Kidney glomerular epithelial cell (primary cell): ENCODE measurements at regions not wholly inside any gene's neighbourhood (a gene's known extent, or its start where the extent isn't known, plus 50 kb on each side); places are given as distances from the start of the nearest gene placed in this dataset.
A peak's percentile ranks its signal among the peaks of the same experiment; 100 is the strongest.
"Not testable (repeated sequence)": the region's sequence is repeated elsewhere in the genome, so short reads cannot be mapped to it uniquely, and the experiment has no call there.

ENCODE experiments used
- DNase-seq: peaks from one replicate; lab custom pipeline; 2025; lab: John Stamatoyannopoulos, UW

DNA sequence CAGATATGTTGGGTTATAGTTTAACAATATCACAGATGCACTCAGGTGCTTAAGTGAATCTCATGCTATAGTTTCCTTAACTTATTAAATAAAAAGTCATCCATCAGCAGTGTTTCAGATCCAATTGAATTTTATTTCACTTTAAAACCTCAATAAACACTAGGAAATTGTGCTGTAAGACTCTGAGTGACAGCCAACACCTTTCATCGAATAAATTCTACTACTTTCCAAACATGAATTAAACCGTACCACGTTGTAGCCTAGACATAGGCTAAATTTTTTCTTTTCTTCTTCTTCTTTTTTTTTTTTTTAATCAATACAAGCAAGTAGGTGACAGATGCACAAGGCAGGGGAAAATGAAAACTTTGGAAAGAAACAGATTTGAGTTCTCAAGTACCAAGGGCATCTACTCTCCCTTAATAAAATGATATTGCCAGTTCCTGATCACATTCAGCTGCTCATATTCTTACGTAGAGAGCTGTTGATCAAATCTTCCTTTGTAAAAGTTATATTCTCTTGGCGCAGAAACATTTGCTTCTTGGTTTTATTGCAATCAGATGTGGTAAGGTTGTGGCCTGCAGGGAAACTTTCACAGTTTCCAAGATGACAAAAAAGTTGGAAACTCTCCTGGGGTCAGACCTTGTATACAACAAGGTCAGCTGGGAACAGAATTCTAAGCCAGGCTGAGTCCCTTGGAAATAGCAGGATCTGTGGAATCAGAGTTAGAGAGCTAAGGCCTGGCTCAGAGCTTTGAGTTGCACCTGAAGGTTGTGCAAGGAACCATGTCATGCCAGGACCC lies 147.7 kb downstream of the CD47 start:
- no peak for DNase-seq

DNA sequence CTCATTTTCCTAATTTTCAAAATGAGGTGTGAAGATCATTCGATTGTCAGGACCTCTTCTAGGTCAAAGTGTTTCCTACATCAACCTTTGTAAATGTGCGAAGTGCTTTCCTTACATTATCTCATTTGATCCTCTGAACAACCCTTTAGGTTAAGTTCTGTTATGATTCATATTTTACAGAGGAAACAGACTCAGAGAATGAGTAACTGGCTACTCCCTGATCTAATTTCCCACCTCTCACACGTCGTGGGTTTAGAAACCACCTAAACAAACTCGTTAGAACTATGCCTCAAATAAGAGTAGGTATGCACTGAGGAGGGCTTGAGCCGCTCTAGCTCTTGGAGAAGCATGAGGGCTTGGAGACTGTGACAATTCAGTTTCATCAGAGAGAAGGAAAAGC lies 148.6 kb downstream of the CD47 start:
- DNase-seq, result no peak

DNA sequence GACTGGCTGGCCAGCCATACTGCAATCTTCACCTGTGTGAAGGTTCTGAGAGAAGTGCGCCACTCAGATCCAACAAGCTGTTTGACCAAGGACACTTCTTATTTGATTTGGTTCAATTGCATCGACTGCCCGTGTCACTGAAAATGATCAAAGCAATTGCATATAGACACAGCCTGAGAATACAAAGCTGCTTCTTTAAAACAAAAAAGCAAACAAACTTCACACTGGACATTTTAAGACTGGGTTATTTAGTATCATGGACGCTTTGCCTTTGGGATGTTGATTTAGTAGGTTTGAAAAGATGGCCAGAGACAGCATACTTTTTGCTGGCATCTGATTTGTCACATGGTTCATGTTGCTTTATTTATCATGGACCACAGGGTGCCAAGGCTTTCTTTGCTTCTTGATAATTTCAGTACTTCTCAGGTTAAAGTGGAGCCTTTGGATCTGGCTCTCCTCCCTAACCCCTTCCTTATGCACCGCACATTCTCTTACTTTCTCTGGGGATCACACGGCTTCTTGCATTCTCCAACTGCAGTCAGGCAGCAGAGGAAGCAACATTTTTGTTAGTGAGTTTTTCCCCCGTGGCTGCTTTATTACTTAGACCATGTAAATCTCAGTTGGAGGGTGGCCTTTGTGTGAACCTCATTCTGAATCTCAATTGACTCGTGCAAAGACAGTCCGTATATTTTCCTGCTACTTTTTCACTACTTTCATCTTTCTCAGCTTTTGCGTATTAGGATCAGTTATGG lies 151.0 kb downstream of the CD47 start:
- DNase-seq, result no peak

DNA sequence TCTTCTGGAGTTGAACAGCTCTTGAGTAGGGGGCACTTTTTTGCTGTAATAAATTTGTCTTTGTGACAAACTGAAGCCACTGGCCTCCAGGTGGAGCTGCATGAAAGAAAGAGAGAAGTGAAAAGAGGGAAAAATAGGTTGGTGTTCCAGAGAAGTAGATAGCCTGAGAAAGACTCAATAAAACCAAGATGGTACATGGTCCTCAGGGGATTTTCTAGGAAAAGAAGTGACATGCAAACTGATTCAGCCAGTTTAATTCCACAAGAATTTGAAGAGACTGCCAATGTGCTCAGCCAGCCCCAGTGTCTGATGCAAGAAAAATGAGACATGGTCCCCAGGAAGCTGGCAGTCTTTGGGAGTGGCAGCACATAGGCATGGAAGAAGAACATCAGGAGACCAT lies 152.7 kb downstream of the CD47 start:
- DNase-seq, result peak; percentile 32

DNA sequence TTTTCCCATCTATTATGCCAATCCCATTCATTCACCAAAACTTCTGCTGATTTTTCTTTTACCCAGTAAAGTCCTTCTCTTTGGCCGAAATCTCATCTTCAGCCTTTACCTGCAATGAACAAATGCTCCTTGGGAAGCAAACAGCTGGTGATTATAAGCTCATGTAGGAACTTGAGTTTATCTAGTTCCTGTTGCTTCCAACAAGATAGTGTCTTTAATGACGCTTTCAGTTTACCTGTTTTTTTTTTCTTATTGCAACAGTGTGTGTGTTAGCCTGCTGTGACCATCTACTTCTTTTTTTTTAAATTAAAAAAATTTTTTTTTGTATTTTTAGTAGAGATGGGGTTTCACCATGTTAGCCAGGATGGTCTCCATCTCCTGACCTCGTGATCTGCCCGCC lies 156.0 kb downstream of the CD47 start:
- no peak for DNase-seq

DNA sequence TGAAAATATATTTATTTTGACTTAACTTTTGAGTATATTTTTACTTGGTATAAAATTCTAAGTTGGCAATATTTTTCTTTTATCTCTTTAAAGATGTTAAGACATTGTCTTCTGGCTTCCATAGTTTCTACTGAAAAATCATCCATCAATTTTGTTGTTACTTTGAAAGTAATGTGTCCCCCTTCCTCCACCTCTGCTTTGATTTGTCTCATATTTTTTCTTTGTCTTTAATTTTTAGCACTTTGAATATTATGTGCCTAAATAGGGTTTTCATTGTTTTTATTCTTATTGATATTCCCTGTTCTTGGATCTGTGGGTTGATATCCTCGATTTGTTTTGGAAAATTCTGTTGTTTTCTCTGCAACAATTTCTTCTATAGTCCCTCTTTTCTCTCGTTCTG lies 157.4 kb downstream of the CD47 start:
- no peak for DNase-seq

DNA sequence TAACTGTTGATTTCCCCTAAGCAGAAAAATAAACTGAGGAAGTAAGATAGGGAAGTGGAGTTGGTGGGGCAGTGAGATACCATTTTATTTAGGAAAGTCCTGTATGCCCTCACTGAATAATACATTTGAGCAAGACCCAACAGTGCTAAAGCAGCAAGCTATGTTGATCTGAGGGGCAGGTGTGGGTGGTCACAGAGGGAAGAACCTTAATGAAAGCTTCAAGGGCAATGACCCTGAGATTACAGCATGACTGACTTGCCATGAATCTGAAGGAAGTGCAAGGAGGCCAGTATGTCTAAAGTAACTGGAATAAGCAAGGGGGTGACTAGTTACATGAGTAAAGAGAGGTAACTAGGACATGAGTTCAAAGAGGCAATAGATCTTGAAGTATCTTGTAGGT lies 159.5 kb downstream of the CD47 start:
- DNase-seq, result no peak

DNA sequence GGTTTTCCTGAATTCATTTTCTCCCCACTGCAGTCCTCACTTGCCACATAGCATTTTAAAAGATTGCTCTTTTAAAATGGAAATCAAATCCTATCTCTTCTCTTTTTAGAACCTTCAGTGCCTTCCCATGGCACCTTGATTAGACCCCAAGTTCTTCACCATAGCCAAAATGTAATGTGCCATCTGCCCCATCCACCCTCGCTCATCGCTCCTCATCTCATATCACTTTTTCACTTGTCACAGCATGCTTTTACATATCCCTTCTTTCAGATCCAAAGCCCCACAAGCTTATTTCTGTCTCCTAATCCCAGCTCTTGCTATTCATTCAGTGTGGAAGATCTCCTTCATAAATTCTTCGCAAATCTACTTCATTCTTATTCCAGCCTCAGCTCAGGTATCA lies 161.7 kb downstream of the CD47 start:
- no peak for DNase-seq

DNA sequence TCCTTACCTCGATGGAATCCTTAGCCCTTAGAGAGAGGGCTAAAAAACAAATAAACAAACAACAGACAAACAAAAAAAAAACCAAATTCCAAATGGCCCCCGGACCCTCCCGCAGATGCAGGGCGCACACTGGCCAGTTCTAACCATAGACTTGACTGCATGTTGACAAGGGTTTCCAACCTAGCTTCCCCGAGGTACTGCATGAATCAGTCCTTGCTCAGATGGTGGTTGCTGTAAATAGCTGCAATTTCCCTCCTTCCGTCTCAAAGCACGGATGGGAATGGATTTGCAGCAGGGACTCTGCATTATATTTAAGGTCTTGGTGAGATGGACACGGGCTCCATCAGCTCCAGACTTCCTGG lies 162.8 kb downstream of the CD47 start:
- no peak for DNase-seq

DNA sequence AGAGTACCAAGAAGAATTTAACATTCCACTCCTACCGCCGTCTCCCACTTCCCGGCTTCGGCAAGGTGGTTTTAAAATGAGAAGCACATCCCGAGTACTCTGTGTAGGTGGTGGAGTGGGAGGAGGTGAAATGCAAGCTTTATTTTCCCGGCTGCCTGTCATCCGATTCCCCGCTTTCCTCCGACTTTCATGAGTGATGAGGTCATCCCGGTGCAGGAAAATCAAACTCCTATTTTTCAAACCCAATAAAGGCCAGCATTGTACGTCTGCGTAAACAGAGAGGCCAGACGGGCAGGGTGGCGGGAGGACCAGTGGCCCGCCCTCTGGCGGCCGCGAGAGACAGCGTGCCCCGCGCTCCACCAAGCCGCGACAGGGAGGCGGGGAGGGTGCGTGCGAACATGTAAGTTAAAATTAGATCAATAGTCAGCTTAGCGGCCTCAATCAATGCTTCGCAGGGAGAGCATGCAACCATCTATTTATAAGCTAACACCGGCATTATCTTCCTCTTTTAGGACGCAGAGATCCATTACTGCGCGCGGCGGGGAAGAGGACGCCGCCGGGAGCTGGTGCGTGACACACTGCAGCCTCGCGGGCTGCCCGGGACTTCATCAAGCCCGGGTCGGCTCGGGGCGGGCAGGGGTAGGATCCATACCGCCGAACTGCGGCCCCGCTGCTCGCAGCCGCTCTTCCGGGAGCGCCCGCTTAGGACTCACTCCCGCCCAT lies 163.3 kb downstream of the CD47 start:
- peak; percentile 52 for DNase-seq

DNA sequence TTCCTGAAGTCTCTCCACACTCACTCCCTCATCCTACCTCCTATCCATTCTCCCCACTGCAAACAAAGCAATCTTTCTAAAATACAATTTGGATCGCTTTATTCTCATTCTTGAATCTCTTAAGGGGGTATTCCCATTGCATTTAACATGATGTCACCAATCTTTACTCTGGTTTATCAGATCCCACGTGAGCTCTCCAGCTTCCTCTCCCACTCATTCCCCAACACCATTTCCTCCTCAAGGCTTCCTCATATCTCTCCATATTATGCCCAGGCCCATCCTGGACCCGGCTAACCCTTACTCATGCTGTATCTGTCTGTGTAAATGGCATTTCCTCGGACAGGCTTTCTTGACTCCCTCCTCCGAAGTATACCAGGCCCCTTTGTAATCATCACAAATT lies 165.0 kb downstream of the CD47 start:
- no peak for DNase-seq

DNA sequence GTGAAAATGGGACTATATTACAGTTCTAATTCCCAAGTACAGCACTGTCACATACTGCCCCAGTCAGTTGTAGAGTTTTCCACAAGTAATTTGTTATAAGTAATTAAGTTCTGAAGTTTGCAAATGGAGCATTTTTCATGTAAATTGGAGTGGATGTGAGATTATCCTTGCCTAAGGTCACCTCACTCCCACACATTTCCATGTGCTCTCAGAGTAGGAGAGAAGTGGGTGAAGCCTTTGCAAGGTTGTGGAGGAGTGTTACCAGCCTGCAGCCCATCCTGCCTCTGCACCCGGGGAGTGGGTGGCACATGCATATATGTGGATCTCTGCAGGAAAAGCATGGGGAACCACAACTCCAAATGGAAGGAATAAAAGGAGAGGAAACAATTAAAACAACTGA lies 169.8 kb downstream of the CD47 start:
- DNase-seq, result no peak

DNA sequence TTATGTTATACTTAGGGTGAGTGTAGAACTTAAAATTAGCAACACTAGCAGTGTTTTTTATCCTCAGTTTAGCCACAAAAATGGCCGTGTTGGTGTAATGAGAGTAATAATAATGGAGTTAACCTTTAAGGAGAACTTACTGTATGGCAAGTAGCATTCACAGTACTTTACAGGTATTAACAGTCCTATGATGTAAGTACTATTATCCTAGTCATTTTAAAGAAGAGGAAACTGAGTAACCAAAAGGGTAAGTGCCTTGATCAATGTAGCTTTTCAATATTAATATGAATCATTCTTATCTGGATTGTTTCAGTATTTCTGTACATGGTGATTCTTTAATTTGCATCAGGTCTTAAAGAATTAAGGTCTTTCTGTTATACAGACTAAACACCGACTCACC lies 170.3 kb downstream of the CD47 start:
- no peak for DNase-seq

DNA sequence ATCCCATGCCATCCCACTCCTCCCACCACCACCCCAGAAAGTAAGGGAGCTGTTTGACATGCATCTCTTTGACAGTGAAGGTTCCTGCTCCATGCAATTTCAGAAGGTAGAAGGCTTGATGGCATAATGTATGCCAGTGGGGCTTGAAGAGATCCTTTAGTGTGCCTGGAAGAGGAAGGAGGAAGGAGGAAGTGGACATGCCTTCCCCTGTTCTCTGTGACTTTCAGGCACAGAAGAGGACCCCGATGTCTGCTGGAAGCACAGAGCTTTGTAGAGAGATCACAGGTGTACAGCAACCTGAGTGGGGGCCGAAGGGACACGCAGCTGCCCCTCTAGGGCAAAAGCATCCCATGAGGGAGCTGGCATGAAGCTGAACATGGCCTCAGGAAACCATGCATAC lies 171.6 kb downstream of the CD47 start:
- DNase-seq, result no peak

DNA sequence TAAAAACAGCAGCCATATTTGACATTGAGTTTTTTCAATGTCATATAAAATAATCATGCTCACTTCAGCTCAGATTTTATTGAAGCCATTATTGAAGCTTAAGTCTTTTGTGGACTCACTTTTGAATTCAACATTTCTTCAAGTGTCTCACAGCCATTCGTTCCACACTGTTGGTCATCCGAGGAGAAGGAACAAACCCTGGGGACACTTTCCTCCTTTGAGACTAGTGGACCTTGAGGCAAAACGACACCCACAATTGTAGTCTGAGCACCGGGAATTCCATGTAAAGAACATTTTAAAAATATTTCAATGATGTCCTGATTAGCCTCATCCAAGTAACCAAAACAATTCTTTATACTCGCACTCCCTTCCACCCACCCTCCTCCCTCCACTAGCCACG lies 174.7 kb downstream of the CD47 start:
- no peak for DNase-seq

DNA sequence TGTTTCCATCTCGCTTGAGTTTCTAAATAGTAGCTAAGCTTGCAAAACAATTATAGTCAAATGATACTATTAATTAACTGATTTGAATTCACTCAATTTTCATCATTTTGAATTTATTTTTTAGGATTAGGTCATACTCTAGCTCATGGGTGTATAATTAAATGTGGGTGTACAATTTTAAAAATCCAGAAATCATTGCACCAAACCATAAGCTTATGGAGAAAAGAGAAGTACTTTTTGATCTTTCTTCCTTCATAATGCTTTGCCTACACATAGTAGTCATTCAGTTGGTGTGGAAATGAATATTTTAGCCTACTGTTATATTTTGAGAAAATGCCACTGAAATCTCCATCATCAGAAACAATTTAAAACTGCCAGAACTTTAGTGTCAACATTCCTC lies 175.1 kb downstream of the CD47 start:
- DNase-seq, result no peak

DNA sequence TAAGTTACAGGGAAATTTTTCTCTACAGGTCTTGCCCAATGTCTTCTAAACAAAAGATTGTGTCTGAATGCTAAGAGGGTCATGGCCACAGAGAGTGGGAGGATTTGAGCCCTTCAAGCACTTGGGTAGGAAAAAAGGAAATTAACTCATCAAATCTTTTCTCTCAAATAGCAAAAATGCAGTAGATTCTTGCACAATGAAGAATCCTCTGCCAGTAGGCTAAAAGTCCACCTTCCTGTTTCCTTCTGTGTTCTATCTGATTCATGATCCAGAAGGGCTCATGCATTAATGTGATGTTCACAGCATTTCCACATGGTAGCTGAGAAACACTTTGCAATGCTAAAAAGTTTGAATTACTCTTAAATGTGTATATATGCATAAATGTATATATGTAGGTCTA lies 177.1 kb downstream of the CD47 start:
- no peak for DNase-seq

DNA sequence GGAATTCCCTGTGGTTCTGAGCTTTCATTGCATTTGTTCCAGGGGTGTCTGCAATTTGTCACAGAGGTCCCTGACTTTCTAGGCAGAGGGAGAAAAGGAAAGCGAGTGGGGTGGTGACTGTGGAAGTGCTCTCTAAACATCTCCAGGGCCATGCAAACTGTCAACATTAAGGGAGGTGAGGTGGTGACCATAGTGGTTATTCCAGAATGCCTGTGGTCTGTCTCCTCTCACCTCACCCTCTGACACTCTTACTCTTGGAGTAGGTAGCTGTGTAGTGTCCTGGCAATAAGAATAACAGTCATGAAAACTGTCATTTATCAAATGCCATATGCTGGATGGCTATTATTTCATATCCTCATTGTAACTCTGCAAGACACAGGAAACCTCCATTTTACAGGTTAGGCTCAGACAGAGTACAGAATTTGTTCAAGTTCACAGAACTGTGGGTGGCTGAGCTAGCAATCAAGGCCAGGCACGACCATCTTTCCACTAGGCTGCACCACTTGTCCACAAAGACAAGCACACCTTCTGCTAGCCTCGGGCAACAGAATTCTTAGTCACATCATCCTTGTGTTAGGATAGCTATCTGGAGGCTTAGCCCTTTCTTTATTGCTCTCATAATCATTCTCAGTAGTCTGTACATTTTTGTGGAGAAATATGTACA lies 179.4 kb downstream of the CD47 start:
- no peak for DNase-seq

DNA sequence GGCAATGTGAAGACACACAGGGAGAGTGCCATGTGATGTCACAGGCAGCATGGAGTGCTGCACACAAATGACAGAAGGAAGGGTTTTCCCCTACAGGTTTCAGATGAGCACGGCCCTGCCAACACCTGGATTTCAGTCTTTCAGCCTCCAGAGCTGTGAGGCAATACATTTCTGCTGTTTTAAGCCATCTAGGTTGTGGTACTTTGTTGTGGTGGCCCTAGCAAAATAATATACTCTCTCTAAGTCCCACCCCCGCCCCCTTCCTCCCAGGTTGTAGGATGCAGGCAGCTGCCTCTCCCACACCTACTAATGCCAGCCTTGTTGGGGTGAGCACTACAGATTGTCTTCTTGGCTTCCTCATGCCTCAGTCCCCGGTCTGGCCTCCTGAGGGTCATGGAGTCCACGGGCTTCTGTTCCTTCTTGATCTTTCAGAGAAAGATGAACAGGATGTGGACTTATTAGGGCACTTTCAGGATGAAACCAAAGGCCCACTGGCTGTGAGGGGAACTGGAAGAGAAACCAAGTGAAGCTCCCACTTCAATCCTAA lies 180.0 kb downstream of the CD47 start:
- DNase-seq, result no peak

DNA sequence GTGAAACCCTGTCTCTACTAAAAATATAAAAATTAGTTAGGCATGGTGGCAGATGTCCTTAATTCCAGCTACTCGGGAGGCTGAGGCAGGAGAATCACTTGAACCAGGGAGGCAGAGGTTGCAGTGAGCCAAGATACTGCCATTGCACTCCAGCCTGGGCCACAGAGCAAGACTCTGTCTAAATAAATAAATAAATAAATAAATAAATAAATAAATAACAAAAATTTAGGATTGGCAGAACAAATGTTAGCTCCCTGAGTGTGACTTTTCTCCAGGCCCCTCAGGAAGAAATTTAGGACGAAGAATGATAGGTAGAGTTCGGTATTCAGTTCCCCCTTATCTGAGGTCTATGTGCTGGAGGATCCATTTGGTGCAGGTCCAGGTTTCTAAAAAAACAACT lies 181.2 kb downstream of the CD47 start:
- DNase-seq, result not testable (repeated sequence)

DNA sequence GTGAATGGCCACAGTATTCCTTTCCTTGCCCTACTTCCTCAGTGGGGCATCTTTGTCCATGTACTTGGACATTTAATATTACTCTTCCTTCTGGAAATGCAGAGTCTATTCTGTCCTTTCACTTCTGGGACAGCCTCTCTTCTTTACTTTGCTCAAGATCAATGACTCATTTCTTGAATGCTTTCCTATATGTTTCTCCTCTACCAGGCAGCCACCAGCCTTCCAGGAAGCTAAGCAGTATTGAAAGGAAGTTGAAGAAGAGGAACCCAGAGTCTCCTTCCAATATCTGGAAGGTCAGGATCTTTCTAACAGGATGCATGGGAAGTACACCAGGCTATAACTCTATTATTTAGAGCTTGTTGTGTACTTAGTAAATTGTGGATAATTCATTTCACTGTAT lies 182.8 kb downstream of the CD47 start:
- no peak for DNase-seq

DNA sequence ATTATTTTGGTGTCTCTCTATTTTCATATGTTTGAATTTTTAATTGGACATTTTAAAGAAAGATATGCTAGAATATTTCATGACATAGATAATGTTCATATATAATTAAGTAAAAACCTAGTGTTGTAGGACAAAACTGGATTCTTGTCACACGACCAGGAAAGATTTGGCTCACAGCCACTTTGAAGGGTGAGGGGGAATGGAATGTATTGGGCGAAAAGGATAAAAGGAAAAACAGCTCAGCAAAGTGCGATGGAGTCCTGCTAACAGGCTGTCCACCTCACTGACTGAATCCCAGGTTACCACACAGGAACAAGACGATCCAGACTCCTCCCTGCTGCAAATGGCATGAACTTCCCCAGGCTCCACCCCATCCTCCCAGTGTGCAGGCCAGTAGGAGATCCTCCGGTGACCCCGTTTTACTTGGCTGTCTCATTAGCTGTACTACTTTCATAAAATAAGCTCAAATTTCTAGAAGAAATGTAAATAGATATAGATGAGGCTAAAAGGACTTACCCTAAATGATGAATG lies 186.2 kb downstream of the CD47 start:
- no peak for DNase-seq
